Osteocyte (in vitro differentiated cells): ENCODE measurements at regions not wholly inside any gene's neighbourhood (a gene's known extent, or its start where the extent isn't known, plus 50 kb on each side); places are given as distances from the start of the nearest gene placed in this dataset.

ENCODE experiments used
- DNase-seq: peaks from one replicate; pipeline ENCODE4 v3.0.0; 2021; ENCODE audit warnings: mixed read lengths; ENCODE audit not compliant: unreplicated experiment; ENCODE audit errors: extremely low spot score
- H3K27ac Mint-ChIP-seq: one replicate; pipeline ENCODE4 v1.8.0; 2021; ENCODE audit warnings: mild to moderate bottlenecking, mixed read lengths; ENCODE audit not compliant: unreplicated experiment
- H3K27me3 Mint-ChIP-seq: one replicate; pipeline ENCODE4 v1.8.0; 2021; ENCODE audit warnings: mixed read lengths; ENCODE audit not compliant: unreplicated experiment
- H3K36me3 Mint-ChIP-seq: one replicate; pipeline ENCODE4 v1.8.0; 2021; ENCODE audit warnings: mixed read lengths; ENCODE audit not compliant: unreplicated experiment
- H3K4me1 Mint-ChIP-seq: one replicate; pipeline ENCODE4 v1.8.0; 2021; ENCODE audit warnings: mixed read lengths; ENCODE audit not compliant: unreplicated experiment
- H3K4me3 Mint-ChIP-seq: one replicate; pipeline ENCODE4 v1.8.0; 2021; ENCODE audit warnings: mild to moderate bottlenecking, moderate library complexity, mixed read lengths; ENCODE audit not compliant: unreplicated experiment
- H3K9me3 Mint-ChIP-seq: one replicate; pipeline ENCODE4 v1.8.0; 2021; ENCODE audit warnings: mixed read lengths; ENCODE audit not compliant: unreplicated experiment
- CTCF ChIP-seq: fragments of 200-600 bp; sonication (generic); IDR thresholded peaks from 2 replicates; pipeline ENCODE4 v1.5.0; 2021; ENCODE audit warnings: antibody characterized with exemption, mild to moderate bottlenecking, moderate library complexity

GRCh38 chr3:161950318-161950868 is 453.8 kb downstream of the OTOL1 start:
- H3K36me3 Mint-ChIP-seq: peaks cover 1% of the 10 kb centered on the region

GRCh38 chr3:161957467-161957866 is 460.9 kb downstream of the OTOL1 start:
- Mint-ChIP-seq H3K27ac (no peak overlapping the region), H3K27me3 (no peaks in the 10 kb centered on the region), H3K4me3 (no peak overlapping the region), H3K4me1 (peaks cover 6% of the 10 kb centered on the region), H3K36me3 (no peaks in the 10 kb centered on the region), H3K9me3 (no peaks in the 10 kb centered on the region)
- no peak for TF ChIP-seq CTCF
- no peak for DNase-seq

More at GRCh38 chr3:161950318-161950868, 453.8 kb downstream of the OTOL1 start:
- TF ChIP-seq CTCF: no peak
- H3K27me3 Mint-ChIP-seq: no peaks in the 10 kb centered on the region
- no peaks in the 10 kb centered on the region for H3K4me1 Mint-ChIP-seq
- H3K9me3 Mint-ChIP-seq: peaks cover 3% of the 10 kb centered on the region
- no peak overlapping the region for H3K27ac Mint-ChIP-seq
- no peak for DNase-seq
- H3K4me3 Mint-ChIP-seq: no peak overlapping the region

GRCh38 chr3:161964857-161965256 is 468.2 kb downstream of the OTOL1 start:
- H3K27me3 Mint-ChIP-seq: no peaks in the 10 kb centered on the region
- H3K27ac Mint-ChIP-seq: no peak overlapping the region
- no peak for DNase-seq
- TF ChIP-seq CTCF: no peak
- H3K4me3 Mint-ChIP-seq: no peak overlapping the region
- H3K9me3 Mint-ChIP-seq: no peaks in the 10 kb centered on the region
- H3K4me1 Mint-ChIP-seq: peaks cover 8% of the 10 kb centered on the region
- no peaks in the 10 kb centered on the region for H3K36me3 Mint-ChIP-seq

GRCh38 chr3:161969867-161970266 is 473.3 kb downstream of the OTOL1 start:
- H3K27me3 Mint-ChIP-seq: no peaks in the 10 kb centered on the region
- no peaks in the 10 kb centered on the region for H3K36me3 Mint-ChIP-seq
- no peak for DNase-seq
- H3K4me1 Mint-ChIP-seq: peaks cover 12% of the 10 kb centered on the region
- no peak overlapping the region for H3K4me3 Mint-ChIP-seq
- no peak for TF ChIP-seq CTCF
- H3K27ac Mint-ChIP-seq: no peak overlapping the region
- no peaks in the 10 kb centered on the region for H3K9me3 Mint-ChIP-seq

DNA sequence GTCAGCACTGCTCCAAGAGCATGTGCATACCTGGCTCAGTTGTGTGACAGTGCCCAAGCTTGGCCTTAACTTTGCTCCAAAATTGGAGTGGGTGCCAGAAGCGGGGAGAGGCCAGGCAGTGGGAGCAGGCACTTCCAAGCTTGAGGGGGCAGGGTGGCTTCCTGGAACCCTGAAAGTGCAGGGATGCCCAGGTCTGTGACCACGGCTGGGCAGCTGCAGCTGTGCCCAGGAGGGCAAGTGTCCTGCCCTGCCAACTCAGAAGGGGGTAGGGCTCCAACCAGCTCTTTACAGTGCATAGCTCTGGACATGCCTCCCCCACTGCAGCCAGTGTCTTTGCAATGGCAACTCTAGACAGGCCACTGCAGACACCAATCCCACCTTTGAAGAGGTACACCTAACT is 478.6 kb downstream of the OTOL1 start:
- no peaks in the 10 kb centered on the region for H3K27me3 Mint-ChIP-seq
- H3K9me3 Mint-ChIP-seq: no peaks in the 10 kb centered on the region
- no peak overlapping the region for H3K27ac Mint-ChIP-seq
- no peaks in the 10 kb centered on the region for H3K36me3 Mint-ChIP-seq
- peaks cover 8% of the 10 kb centered on the region for H3K4me1 Mint-ChIP-seq
- no peak overlapping the region for H3K4me3 Mint-ChIP-seq
- no peak for DNase-seq
- no peak for TF ChIP-seq CTCF
